Astrocyte of the cerebellum (primary cell): ENCODE measurements at regions not wholly inside any gene's neighbourhood (a gene's known extent, or its start where the extent isn't known, plus 50 kb on each side); places are given as distances from the start of the nearest gene placed in this dataset.

Experiments
- DNase-seq: peaks from one replicate; pipeline ENCODE4 v3.0.0-alpha.2; 2011; ENCODE audit warnings: low read depth
- H3K4me3 ChIP-seq: 2 replicates; pipeline ENCODE4 v1.5.1; 2011; ENCODE audit warnings: mild to moderate bottlenecking, low read depth, low read length, moderate library complexity
- in situ Hi-C: cut with HindIII; loops from 2 replicates; pipeline ENCODE4 v1.10.0; 2017; ENCODE audit warnings: low sequenced_read_pairs
- TF ChIP-seq, protein P1 (sequence below): IDR thresholded peaks from 2 replicates; pipeline ENCODE4 v1.5.1; 2012; ENCODE audit warnings: low read length, low read depth, moderate library complexity, mild to moderate bottlenecking; ENCODE audit errors: missing control alignments

DNA sequence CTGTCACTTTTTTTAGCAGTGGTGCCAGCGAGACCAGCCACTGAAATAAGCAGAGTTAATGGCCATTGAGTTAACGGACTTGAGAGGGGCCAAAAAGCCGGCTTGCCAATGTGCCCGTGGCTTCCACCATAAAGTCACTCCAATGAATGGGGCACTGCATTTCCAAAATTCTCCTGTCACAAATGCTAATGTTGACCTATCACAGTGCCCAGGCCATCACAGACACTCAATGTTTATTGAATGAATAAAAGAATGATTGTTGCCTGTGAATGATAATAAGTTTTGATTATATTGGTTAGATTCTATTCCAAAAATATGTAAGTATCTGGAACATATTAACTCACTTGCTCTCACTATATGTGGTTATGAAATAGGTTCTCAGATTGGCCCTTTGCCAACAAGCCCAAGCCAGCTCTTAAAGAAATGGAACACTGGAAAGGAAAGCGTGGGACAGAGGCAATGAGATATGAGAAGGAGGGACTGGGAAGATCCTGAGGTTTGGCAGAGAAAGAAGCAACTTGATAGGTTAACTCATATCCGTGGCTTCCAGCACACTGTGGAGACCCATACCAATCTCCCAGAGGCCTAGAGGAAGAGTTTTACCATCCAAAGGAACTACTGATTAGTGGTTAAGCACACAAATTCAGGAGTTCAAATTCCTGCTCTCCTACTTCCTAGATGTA, 108.7 kb downstream of the BTG1 start:
- in situ Hi-C loops = no loop called here
- DNase-seq = peak; percentile 44
- TF ChIP-seq, protein P1, sequence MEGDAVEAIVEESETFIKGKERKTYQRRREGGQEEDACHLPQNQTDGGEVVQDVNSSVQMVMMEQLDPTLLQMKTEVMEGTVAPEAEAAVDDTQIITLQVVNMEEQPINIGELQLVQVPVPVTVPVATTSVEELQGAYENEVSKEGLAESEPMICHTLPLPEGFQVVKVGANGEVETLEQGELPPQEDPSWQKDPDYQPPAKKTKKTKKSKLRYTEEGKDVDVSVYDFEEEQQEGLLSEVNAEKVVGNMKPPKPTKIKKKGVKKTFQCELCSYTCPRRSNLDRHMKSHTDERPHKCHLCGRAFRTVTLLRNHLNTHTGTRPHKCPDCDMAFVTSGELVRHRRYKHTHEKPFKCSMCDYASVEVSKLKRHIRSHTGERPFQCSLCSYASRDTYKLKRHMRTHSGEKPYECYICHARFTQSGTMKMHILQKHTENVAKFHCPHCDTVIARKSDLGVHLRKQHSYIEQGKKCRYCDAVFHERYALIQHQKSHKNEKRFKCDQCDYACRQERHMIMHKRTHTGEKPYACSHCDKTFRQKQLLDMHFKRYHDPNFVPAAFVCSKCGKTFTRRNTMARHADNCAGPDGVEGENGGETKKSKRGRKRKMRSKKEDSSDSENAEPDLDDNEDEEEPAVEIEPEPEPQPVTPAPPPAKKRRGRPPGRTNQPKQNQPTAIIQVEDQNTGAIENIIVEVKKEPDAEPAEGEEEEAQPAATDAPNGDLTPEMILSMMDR = no peak
- no peak overlapping the region for H3K4me3 ChIP-seq

DNA sequence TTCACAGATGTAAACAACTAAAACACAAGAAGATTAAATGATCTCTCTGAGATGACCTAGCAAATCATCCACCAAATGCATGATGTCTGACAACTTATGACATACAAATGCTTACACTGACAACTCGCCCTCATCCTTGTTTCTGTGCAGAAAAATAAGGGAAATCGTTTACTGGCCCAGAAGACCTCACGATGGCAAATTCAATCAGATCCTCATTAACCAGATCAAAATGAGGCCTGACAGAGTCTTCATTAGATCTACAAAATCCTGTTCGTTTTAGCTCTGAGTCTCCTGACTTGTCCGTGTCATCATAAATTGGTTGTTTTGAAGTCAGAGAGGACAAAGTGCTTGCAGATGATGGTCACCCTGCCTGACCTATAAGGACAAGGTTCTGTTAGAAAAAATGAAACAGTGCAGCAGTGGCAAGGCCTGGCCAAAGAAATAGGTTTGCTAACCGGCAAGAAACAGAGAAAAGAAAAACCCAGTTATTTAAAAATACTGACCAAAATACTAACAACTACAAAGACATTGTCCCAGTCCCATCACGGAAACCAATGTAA, 109.5 kb downstream of the BTG1 start:
- no peak for DNase-seq
- TF ChIP-seq, protein P1 = no peak
- in situ Hi-C loops = no loop called here
- H3K4me3 ChIP-seq = no peak overlapping the region

DNA sequence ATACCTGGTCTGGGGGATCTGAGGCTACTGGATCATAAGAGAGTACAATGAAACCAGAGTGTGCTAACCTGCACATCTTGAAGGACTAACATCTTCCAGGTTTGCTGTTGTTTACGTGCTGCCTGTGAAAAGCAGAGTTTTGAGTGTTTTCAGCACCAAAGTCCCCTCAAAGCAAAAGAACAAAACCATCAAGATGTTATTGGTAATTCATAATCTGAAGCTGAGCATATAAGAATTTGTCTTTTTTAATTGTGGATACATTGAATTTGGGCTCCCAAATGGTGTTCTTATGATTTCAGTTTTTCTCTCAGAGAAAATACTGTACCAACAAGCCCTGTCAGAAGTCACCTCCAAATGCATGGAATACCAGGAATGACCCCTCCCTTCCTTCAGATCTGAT, 110.2 kb downstream of the BTG1 start:
- TF ChIP-seq, protein P1 = no peak
- H3K4me3 ChIP-seq = no peak overlapping the region
- DNase-seq = no peak
- in situ Hi-C loops = no loop called here

DNA sequence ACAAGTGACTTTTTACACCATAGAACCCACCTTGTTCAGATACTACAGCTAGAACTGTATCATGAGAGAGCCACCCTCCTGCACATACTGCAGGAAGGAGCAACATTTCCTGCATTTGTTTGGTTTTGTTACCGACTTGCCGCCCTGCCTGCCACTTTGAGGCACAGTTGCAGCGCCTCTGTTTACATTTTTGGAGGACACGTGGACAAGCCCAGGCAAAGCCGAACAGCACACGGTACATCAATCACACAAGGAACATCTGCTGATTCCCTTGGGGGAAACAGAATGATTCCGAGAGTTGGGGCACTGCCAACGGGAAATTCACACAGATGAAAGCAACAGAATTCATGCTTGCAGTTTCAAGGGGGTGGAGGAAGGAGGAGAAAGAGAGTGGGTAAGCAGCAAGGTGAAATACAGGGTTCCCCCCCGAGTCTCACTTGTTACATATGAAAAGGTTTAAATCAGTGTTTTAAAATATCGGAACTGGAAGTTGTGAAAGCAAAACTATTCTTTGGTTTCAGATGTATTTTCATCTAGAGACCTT, 110.7 kb downstream of the BTG1 start:
- TF ChIP-seq, protein P1 = no peak
- peak overlapping the region; percentile 25 for H3K4me3 ChIP-seq
- no peak for DNase-seq
- in situ Hi-C loops = no loop called here

DNA sequence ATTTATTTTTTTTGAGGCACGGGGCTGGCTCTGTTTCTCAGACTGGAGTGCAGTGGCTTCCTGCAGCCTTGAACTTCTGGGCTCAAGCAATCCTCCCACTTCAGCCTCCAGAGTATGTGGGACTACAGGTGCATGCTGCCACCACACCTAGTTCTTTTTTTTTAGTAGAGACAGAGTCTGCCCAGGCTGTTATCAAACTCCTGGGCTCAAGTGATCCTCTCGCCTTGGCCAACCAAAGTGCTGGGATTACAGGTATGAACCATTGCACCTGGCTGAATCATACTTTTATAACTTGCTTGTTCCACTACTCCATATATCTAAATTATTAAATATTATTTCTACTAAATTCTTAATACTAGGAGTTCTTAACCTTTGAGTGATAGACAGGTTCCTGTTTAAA, 111.6 kb downstream of the BTG1 start:
- no peak for DNase-seq
- in situ Hi-C loops = no loop called here
- no peak overlapping the region for H3K4me3 ChIP-seq
- TF ChIP-seq, protein P1 = no peak

DNA sequence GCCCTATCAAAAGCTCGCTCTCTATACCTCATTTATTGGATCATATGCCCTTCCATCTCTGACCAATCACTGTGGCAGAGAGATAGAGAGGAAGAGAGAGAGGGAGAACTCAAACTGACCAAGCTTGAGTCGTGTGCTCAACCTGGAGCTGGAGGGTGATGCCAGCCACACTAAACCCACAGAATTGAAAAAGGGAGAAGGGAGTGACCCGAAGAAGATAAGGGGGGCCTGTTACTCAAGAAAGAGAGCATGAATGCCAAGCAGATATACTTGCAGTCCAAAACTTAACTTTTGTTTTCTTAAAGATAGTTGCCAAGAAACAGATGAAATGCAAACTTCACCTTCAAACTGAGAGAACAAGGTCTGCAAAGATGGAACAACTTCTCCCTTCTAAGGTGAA, 112.7 kb downstream of the BTG1 start:
- TF ChIP-seq, protein P1 = no peak
- in situ Hi-C loops = no loop called here

More for the DNA sequence above, 112.7 kb downstream of the BTG1 start:
- no peak for DNase-seq
- H3K4me3 ChIP-seq = no peak overlapping the region
